ENCODE measurements at regions not wholly inside any gene's neighbourhood (a gene's known extent, or its start where the extent isn't known, plus 50 kb on each side); places are given as distances from the start of the nearest gene placed in this dataset.

DNA sequence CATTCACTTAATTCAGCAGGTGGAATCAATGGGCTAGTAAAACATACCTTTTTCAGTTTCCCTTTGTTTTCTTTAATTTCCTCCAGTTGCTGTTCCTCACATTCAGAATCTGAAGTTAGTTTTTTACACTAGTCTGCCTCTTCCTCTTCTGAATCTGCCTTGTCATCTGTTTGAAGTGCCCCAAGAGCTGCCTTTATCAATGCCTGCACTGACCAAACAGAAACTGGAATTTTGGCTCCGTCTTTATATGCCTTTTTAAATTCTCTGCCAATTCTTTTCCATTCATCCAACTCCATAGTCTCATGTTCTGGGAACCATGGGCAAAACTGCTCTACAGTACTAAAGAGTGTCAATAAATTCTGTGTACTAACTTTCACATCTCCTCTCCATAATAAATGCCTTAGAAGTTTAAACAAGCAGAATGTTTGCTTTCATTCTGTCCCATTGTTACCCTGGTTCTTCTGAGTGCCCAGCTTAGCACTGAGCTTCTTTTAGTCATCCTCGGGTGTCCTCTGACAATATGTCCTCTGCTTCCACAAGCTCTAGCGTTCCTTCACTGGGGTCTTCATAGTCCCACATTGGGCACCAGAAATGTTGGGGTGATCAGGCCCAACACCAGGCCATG is 154.2 kb downstream of the ZNF486 start:
- TF ChIP-seq, protein P1, sequence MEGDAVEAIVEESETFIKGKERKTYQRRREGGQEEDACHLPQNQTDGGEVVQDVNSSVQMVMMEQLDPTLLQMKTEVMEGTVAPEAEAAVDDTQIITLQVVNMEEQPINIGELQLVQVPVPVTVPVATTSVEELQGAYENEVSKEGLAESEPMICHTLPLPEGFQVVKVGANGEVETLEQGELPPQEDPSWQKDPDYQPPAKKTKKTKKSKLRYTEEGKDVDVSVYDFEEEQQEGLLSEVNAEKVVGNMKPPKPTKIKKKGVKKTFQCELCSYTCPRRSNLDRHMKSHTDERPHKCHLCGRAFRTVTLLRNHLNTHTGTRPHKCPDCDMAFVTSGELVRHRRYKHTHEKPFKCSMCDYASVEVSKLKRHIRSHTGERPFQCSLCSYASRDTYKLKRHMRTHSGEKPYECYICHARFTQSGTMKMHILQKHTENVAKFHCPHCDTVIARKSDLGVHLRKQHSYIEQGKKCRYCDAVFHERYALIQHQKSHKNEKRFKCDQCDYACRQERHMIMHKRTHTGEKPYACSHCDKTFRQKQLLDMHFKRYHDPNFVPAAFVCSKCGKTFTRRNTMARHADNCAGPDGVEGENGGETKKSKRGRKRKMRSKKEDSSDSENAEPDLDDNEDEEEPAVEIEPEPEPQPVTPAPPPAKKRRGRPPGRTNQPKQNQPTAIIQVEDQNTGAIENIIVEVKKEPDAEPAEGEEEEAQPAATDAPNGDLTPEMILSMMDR (IDR thresholded peaks at IDR 0.05) = no peak
- no peak for TF ChIP-seq POLR2A (IDR thresholded peaks at IDR 0.05)
